ENCODE measurements at regions not wholly inside any gene's neighbourhood (a gene's known extent, or its start where the extent isn't known, plus 50 kb on each side); places are given as distances from the start of the nearest gene placed in this dataset.

DNA sequence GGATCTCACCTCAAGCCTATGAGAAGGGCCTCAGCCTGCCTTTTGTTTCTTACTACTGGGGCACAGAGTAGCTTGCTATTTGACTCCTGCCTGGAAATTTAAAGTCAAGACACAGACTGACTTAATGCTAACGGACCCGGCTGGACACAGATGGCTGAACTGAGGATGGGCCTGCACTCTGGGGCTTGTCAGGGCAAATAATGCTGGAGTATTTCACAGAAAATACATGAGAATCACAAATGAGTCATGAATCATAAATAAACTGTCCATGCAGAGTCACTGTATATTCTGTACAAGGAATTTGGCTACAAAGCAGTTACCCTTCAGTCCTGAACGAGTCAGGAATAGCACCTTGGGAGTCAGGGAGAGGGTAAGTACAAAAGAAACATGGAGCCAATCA lies 683.2 kb upstream of the FOXG1 start:
- TF ChIP-seq, protein P1, sequence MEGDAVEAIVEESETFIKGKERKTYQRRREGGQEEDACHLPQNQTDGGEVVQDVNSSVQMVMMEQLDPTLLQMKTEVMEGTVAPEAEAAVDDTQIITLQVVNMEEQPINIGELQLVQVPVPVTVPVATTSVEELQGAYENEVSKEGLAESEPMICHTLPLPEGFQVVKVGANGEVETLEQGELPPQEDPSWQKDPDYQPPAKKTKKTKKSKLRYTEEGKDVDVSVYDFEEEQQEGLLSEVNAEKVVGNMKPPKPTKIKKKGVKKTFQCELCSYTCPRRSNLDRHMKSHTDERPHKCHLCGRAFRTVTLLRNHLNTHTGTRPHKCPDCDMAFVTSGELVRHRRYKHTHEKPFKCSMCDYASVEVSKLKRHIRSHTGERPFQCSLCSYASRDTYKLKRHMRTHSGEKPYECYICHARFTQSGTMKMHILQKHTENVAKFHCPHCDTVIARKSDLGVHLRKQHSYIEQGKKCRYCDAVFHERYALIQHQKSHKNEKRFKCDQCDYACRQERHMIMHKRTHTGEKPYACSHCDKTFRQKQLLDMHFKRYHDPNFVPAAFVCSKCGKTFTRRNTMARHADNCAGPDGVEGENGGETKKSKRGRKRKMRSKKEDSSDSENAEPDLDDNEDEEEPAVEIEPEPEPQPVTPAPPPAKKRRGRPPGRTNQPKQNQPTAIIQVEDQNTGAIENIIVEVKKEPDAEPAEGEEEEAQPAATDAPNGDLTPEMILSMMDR (optimal IDR thresholded peaks at IDR 0.05 in 1 of 3, IDR thresholded peaks at IDR 0.05 in 1 of 3, conservative IDR thresholded peaks at IDR 0.05 in 1 of 3; ENCODE audit: extremely low read depth in 1 of 3, insufficient read depth in 2 of 3, low read length in 3 of 3): no peak
- TF ChIP-seq EZH2 (IDR thresholded peaks at IDR 0.05; ENCODE audit: low read length): no peak

Measured in keratinocyte (primary cell).